GM12891 (cell line): ENCODE measurements at regions not wholly inside any gene's neighbourhood (a gene's known extent, or its start where the extent isn't known, plus 50 kb on each side); places are given as distances from the start of the nearest gene placed in this dataset.

Experiments
- POLR2A ChIP-seq: IDR thresholded peaks from 2 replicates; pipeline ENCODE4 v1.6.1; 2011; ENCODE audit warnings: low read depth, low read length, control low read depth
- POLR2AphosphoS5 ChIP-seq: IDR thresholded peaks from 2 replicates; pipeline ENCODE4 v1.6.1; 2011; ENCODE audit warnings: low read depth, low read length, control low read depth
- TAF1 ChIP-seq: IDR thresholded peaks from 2 replicates; pipeline ENCODE4 v1.6.1; 2011; ENCODE audit warnings: low read depth, low read length, control low read depth

DNA sequence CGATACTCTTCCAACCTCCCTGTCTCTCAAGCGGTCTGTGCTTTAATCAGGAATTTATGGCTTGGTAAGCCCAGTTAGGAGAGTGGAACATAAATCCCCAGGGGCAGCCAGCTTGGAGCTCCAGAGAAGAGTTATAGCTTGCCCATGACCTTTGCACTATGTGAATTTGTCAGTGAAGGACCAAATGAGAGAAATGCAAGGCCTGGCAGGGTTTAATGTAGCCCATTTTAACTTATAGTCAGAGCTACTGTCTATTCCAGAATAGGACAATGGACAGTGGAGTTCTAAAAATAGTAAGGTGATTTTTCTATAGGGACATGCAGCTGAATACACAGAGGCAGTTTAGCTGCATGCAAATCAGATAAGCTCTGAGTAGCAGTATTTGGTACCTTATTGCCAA lies 142.6 kb upstream of the CAV2 start:
- no peak for TF ChIP-seq POLR2AphosphoS5
- no peak for TF ChIP-seq POLR2A
- no peak for TF ChIP-seq TAF1
